Stomach smooth muscle (tissue), 2 donors: ENCODE measurements at regions not wholly inside any gene's neighbourhood (a gene's known extent, or its start where the extent isn't known, plus 50 kb on each side); places are given as distances from the start of the nearest gene placed in this dataset.

Experiments used
- H3K27ac ChIP-seq: one replicate; pipeline ENCODE4 v1.7.0; 2013; ENCODE audit warnings: mild to moderate bottlenecking, low read length, inconsistent platforms
- H3K27me3 ChIP-seq, 2 donors: one replicate each; pipeline ENCODE4 v1.7.0; 2013; ENCODE audit warnings: low read length in 2 of 2; ENCODE audit not compliant: insufficient read depth in 2 of 2, control insufficient read depth in 1 of 2
- H3K36me3 ChIP-seq, 2 donors: one replicate each; pipeline ENCODE4 v1.7.0; 2013; ENCODE audit warnings: low read length in 2 of 2; ENCODE audit not compliant: control insufficient read depth in 2 of 2, insufficient read depth in 2 of 2
- H3K4me1 ChIP-seq: one replicate; pipeline ENCODE4 v1.7.0; 2013; ENCODE audit warnings: low read length; ENCODE audit not compliant: control insufficient read depth, insufficient read depth
- H3K4me3 ChIP-seq, 2 donors: one replicate each; pipeline ENCODE4 v1.7.0; 2013; ENCODE audit warnings: low read length in 2 of 2
- H3K9ac ChIP-seq, 2 donors: one replicate each; pipeline ENCODE4 v1.7.0; 2013; ENCODE audit warnings: low read length in 2 of 2, mild to moderate bottlenecking in 1 of 2
- H3K9me3 ChIP-seq, 2 donors: one replicate each; pipeline ENCODE4 v1.7.0; 2013; ENCODE audit warnings: low read length in 2 of 2; ENCODE audit not compliant: control insufficient read depth in 2 of 2
- donor health status: healthy.
- donor health status: Pancreatic carcinoma.

DNA sequence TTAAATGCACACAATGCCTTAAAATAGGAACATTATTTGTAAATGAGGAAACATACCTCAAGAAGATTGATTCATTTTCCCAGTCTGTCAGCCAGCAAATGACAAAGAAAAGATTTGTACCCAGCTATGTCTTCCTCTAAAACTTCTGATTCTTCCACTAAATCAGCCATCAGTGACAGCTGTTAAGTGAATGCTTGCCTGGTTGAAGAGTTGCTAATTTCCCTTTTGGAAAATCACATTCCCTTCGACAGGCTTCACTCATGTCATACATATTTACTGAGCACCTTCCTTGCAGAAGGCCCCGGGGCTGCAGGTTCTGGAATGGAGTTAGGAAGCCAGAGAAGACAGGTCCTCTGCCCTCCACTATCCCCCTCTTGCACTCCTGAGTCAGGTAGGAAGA, 112.0 kb upstream of the SLC66A3 start:
- H3K9ac ChIP-seq: no peak overlapping the region

DNA sequence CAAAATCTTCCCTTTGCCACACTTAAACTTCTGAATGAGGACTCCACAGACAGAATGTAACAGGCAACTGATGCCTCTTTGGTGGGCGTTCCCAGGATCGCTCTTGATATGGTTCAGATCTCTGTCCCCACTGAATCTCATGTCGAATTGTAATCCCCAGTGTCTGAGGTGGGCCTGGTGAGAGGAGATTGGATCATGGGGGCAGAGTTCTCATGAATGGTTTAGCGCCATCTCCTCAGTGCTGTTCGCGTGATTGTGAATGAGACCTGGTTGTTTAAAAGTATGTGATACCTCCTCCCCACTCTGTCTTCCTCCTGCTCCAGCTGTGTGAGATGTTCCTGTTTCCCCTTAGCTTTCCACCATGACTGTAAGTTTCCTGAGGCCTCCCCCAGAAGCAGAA, 111.1 kb upstream of the SLC66A3 start:
- H3K27me3 ChIP-seq: peaks cover 0 to 4% of the 10 kb centered on the region in 2 donors
- H3K4me1 ChIP-seq: no peaks in the 10 kb centered on the region
- H3K36me3 ChIP-seq: no peaks in the 10 kb centered on the region

More for the DNA sequence above, 112.0 kb upstream of the SLC66A3 start:
- Histone ChIP-seq H3K36me3 (no peaks in the 10 kb centered on the region), H3K27ac (no peak overlapping the region), H3K4me3 (no peak overlapping the region), H3K4me1 (no peaks in the 10 kb centered on the region), H3K27me3 (peaks cover 0 to 4% of the 10 kb centered on the region in 2 donors), H3K9me3 (peaks cover 5 to 14% of the 10 kb centered on the region in 2 donors)

DNA sequence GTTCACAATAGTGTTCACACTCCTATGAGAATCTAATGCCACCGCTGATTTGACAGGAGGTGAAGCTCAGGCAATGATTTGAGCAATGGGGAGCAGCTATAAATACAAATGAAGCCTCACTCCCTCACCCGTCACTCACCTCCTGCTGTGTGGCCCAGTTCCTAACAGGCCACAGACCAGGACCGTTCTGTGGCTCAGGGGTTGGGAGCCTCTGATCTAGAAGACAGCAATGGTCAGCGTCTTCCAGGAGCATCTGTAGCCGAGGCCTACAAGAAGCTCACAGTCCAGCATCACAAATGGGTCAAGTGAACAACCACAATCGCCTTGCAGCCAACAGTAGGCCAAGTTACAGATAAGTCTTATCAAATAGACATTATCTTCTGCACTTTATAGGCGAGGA, 110.0 kb upstream of the SLC66A3 start:
- Histone ChIP-seq H3K36me3 (no peaks in the 10 kb centered on the region), H3K27ac (no peak overlapping the region), H3K9me3 (peaks cover 0 to 3% of the 10 kb centered on the region in 2 donors), H3K4me1 (no peaks in the 10 kb centered on the region), H3K9ac (no peak overlapping the region), H3K27me3 (peaks cover 2 to 4% of the 10 kb centered on the region in 2 donors), H3K4me3 (no peak overlapping the region)

More for the DNA sequence above, 111.1 kb upstream of the SLC66A3 start:
- H3K9me3 ChIP-seq: peaks cover 5 to 9% of the 10 kb centered on the region in 2 donors
- H3K4me3 ChIP-seq: no peak overlapping the region
- H3K27ac ChIP-seq: no peak overlapping the region
- no peak overlapping the region for H3K9ac ChIP-seq

DNA sequence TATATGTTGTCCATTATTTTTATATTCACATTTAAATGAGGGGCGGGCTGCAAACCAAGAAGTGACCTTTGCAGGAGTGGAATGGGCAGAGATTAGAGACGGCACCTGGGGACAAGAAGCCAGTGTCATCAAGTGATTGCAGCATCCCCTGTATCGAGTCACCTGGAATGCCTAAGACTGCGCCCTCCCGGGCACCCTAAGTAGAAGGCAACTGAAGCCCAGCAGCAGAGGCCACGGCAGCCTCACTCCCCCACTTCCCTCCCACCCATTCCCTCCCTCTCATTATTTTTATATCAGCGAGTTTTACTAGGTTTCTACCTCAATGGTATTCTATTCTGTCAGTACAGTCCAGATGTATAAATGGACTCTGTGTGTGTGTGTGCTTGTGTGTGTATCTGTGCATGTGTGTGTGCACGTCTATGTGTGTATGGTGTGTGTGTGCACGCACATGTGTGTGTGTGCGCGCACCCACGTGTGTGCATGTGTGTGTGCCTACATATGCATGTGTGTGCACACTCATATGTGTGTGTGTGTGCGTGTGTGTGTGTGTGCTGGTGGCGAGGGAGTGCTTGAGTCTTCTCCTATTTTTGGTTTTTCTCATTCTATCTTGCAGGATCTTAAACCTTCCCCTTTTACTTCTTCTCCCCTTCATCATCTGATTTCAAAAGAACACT, 106.8 kb upstream of the SLC66A3 start:
- H3K9ac ChIP-seq: no peak overlapping the region
- H3K27ac ChIP-seq: no peak overlapping the region
- H3K36me3 ChIP-seq: no peaks in the 10 kb centered on the region
- H3K27me3 ChIP-seq: peaks cover 0 to 2% of the 10 kb centered on the region in 2 donors
- H3K4me1 ChIP-seq: no peaks in the 10 kb centered on the region
- H3K4me3 ChIP-seq: no peak overlapping the region
- no peaks in the 10 kb centered on the region for H3K9me3 ChIP-seq

DNA sequence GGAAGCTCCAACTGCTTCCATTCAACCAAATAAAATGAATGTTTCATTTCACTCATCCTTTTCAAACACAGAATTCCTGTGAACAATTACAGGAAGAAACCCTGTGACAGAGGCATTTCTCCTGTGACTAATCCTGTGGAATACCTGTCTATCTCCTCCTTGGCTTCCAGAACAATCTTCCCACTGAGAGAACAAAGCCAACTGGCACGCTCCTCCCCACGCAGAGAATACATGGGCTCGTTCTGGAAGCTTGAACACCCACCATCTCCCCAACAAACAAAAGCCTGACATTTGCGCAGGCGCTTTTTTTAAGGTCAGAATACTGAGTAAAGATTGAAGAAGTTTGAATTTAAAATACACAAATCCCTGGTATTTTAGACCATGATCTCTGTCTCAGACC, 104.7 kb upstream of the SLC66A3 start:
- Histone ChIP-seq H3K27me3 (peaks cover 2 to 3% of the 10 kb centered on the region in 2 donors), H3K4me3 (no peak overlapping the region), H3K9me3 (no peaks in the 10 kb centered on the region), H3K4me1 (no peaks in the 10 kb centered on the region), H3K9ac (no peak overlapping the region), H3K36me3 (no peaks in the 10 kb centered on the region), H3K27ac (no peak overlapping the region)

DNA sequence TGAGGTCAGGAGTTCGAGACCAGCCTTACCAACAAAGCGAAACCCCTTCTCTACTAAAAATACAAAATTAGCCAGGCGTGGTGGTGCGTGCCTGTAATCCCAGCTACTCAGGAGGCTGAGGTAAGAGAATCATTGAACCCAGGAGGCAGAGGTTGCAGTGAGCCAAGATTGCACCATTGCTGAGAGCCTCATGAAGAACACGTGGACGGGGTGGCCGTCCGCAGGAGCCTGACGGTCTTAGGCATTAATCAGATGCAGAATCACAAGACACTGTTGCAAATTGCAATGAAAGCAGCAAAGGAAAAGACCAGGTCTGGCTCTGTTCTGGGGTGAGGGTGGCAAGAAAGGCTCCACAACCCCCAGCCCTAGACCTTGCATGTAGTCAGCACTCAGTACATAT, 104.0 kb upstream of the SLC66A3 start:
- Histone ChIP-seq H3K27me3 (peaks cover 2 to 3% of the 10 kb centered on the region in 2 donors), H3K36me3 (no peaks in the 10 kb centered on the region), H3K4me1 (no peaks in the 10 kb centered on the region), H3K4me3 (no peak overlapping the region), H3K9me3 (no peaks in the 10 kb centered on the region), H3K9ac (no peak overlapping the region), H3K27ac (no peak overlapping the region)

DNA sequence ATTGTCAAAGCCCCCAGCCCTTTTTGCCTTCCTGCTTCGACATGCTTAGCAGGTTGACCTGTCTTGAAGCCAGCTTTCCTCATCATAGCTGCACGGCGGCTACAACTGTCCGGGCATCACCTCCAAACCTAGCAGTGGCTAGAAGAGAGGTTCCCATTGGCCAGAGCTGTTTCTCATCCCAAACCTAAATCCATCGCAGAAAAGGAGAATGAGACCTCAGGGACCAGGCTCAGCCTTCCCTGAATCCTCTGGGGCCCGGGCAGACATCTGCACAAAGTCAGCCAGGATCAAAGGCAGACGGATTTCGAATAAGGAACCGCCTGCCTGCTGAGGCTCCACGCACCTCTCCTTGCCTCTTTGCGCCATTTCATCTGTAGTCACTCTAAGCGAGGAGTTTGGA, 101.7 kb upstream of the SLC66A3 start:
- H3K27ac ChIP-seq: no peak overlapping the region

DNA sequence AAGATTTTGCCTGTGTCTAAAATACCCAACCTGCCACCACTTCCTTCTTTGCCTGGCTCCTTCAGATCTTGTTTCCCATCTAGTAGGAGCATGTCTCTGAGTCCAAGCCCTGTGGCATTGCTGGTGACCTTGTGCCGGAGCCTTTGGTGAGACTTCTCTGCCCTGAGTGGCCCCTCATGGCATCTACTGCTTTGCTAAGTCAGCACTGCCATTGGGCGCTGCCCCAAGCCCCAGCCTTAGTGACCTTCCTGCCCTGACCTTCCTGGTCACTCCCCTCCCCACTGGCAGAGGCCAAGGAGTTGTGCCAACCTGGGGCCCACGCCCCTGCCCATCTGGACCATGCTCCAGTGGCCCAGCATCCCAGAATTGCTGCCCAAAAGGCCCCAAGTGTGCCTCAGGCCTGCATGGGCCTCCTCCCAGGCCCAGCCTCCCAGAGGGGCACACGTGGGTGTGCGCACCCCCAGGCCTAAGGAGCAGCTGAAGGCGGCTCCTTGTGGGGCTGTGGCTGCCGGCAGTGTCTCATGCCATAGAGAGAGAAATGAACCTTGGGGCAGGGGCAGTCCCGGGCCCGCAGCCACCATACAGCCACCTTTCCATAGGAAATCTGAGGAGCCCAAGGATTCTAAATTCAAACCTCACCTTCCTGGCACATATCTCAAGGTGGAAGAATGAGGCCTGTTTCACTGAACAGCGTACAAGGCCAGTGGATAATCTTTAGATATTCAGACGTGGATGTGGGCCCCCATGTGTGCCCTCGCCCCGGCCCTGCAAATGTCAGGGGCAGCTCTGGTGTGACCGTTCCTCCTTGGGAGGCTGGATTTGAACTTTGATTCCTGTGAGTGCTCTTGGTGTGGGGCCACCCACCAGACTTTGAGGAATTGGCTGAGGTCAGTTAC, 100.2 kb upstream of the SLC66A3 start:
- Histone ChIP-seq H3K27me3 (peaks cover 2 to 7% of the 10 kb centered on the region in 2 donors), H3K4me3 (no peak overlapping the region), H3K36me3 (no peaks in the 10 kb centered on the region), H3K4me1 (no peaks in the 10 kb centered on the region), H3K9me3 (no peaks in the 10 kb centered on the region), H3K27ac (no peak overlapping the region), H3K9ac (no peak overlapping the region)

More for the DNA sequence above, 101.7 kb upstream of the SLC66A3 start:
- H3K27me3 ChIP-seq: peaks cover 2 to 7% of the 10 kb centered on the region in 2 donors
- no peaks in the 10 kb centered on the region for H3K9me3 ChIP-seq
- no peak overlapping the region for H3K4me3 ChIP-seq
- no peak overlapping the region for H3K9ac ChIP-seq
- H3K4me1 ChIP-seq: no peaks in the 10 kb centered on the region
- no peaks in the 10 kb centered on the region for H3K36me3 ChIP-seq

DNA sequence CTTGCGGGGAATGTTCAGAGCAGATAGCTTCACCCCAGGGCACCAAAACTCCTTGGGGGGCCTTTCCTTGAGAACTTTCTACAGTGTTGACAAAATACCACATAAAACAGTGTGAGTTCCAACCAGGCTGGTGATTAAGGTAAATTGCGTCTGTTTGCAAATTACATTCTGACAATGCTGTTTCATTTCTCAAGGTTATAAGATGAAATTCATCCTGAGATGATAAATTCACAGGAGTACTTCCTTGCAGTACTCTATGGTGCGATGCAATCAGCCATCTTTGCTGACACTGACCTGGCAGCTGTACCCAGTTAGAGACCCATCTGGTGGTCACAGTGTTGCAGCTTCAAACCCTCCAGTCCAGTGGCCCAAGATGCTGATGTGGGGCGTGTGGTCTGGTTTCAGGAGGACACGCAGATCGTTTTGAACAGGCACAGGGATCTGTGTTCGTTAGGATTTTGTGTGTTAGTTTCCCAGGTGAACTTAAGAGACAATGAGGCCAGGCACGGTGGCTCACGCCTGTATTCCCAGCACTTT, 99.5 kb upstream of the SLC66A3 start:
- H3K4me1 ChIP-seq: no peaks in the 10 kb centered on the region
- no peak overlapping the region for H3K27ac ChIP-seq
- no peak overlapping the region for H3K4me3 ChIP-seq
- H3K27me3 ChIP-seq: peaks cover 0 to 7% of the 10 kb centered on the region in 2 donors
- no peaks in the 10 kb centered on the region for H3K9me3 ChIP-seq
- H3K9ac ChIP-seq: no peak overlapping the region
- no peaks in the 10 kb centered on the region for H3K36me3 ChIP-seq

DNA sequence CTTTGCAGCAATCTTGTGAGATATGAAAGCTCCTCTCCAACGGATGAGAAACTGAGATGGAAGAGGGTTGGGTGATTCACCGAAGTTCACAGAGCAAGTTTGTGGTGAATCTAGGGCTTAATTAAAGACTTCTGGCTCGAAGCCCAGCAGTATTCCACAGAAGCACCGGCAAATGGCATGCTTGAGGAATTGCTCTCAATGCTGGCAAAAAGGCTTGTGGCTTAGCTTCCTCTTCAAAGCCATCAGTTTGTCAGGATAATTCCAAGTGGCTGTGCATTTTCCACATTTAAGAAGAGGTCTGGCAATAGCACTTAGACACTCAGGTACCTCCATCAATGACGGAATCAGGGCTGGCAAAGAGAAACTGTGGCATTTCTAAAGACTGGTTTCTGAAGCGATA, 98.7 kb upstream of the SLC66A3 start:
- Histone ChIP-seq H3K9me3 (no peaks in the 10 kb centered on the region), H3K4me3 (no peak overlapping the region), H3K27me3 (peaks cover 0 to 7% of the 10 kb centered on the region in 2 donors), H3K9ac (no peak overlapping the region), H3K36me3 (no peaks in the 10 kb centered on the region), H3K4me1 (no peaks in the 10 kb centered on the region), H3K27ac (no peak overlapping the region)
